NCI-H82 treated with DMSO at 0.1 percent for 48 hours (cell line): ENCODE measurements at regions not wholly inside any gene's neighbourhood (a gene's known extent, or its start where the extent isn't known, plus 50 kb on each side); places are given as distances from the start of the nearest gene placed in this dataset.
"Not testable (repeated sequence)": the region's sequence is repeated elsewhere in the genome, so short reads cannot be mapped to it uniquely, and the experiment has no call there.

Experiments
- DNase-seq: peaks from one replicate; lab custom pipeline; 2025; ENCODE audit not compliant: unreplicated experiment; lab: John Stamatoyannopoulos, UW

DNA sequence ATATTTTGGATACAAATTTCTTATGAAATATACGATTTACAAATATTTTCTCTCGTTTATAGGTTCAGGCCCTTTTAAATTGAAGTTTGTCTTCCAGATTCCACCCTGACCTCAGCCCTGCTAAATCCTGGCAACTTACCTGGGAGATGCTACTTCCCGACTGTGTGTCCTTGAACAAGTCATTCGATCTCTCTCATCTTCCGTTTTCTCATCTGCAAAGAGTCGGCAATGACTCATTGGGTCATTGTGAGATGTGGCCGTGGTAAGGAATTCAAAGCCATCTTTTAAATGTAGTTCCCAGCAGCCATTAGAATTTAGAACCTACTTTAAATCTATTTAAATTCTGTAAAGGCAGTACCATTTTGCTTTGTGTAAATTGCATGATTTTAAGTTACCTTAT lies 72.5 kb downstream of the LHX2 start:
- no peak for DNase-seq

DNA sequence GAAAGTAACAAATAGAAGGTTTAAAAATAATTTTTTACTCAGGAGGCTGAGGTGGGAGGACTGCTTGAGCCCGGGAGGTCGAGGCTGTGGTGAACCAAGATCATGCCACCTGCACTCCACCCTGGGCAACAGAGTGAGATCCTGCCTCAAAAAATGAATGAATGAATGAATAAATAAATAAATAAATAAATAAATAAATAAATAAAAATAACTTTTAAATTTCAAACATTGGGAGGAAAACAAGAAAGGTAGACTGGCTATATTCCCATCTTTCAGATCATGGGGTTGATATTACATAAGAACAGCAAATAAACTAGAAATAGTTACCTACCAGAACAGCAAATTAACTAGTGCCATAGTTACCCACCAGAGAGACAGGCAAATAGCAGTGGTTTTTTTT lies 75.7 kb downstream of the LHX2 start:
- DNase-seq, result no peak

DNA sequence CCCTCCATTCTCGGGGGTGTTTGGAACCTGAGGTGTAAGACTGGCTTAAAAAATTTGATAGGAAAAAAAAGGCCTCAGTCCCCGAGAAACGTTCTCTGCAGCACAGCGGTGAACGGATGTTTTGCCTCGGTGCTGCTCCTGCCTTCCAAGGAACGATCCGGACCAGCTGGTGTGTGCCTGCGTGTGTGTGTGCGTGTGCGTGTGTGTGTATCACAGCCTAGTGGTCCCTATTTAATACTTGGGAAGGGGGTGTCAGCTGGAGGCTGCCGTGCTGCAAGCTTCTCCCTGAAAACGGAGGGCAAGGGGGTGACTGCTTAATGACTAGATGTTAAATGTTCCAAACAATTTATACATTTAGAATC lies 76.9 kb downstream of the LHX2 start:
- no peak for DNase-seq

DNA sequence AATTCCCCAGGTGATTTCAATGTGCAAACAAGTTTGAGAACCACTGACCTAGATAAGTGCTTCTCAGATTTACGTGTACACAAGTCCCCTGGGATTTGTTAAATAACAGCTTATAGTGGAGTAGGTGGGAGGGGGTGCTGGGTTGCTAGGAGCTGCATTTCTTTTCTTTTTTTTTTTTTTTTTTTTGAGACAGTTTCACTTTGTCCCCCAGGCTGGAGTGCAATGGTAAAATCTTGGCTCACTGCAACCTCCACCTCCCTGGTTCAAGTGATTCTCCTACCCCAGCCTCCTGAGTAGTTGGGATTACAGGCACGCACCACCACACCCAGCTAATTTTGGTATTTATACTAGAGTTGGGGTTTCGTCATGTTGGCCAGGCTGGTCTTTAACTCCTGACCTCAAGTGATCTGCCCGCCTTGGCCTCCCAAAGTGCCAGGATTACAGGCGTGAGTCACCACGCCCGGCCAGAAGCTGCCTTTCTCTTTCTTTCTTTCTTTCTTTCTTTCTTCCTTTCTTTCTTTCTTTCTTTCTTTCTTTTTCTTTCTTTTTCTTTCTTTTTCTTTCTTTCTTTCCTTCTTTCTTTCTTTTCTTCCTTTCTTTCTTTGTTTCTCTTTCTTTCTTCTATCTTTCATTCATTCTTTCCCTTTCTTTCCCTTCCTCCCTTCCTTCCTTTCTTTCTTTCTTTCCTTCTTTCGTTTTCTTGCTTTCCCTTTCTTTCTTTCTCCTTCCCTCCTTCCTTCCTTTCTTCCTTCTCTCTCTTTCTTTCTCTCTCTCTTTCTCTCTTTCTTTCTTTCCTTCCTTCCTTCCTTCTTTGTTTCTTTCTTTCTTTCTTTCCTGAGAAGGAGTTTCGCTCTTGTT lies 78.3 kb downstream of the LHX2 start:
- not testable (repeated sequence) for DNase-seq

DNA sequence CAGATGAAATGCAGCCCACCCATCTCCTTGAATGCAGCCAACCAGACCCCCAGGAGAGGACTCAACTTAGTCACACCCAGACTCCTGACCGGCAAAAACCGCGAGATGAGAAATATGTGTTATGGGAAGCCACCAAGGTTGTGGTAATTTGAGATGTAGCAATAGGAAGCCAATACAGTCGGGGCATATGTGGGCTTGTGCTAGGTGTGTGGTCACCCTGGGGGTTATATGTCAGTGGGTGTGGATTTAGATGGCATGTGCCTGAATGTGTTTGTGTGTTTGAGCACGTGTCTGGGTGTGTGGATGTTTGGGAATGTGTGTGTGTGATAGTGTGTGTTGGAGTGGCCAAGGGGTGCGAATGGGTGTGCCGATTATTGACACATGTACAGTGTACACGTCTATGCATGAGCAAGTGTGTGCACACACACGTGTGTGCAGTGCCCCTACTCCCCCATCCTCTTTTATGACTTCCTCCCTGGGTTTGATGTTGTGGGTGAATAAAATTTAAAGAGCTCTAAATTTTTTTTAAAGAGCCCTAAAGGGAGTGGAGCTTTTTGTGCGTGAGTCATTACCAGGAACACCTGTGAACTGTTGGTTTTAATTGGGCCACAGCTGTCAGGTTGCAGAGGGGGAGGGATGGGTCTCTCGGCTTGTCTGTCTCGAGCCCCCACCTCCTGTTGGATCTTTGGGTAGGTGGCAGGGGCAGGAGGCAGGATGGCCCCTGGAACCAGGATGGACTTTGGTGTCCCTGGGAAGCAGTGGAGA lies 86.8 kb downstream of the LHX2 start:
- no peak for DNase-seq

DNA sequence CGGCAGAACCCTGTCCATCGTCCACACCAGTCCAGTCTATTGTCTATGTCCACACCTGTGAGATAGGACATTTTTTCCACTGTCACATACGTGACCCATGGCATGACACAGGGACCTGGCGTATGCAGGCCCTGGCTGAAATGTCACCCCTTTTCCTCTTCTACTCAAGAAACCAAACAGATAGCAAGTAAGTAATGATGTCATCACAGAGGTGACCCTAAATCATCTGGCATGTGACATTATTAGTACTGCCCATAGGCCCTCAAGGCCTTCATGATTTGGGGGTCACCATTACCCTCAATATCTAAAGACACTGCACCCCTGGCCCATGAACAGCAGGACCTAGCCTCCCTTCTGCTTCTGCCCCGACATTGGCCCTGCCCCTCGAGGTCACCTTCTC lies 88.3 kb downstream of the LHX2 start:
- no peak for DNase-seq

DNA sequence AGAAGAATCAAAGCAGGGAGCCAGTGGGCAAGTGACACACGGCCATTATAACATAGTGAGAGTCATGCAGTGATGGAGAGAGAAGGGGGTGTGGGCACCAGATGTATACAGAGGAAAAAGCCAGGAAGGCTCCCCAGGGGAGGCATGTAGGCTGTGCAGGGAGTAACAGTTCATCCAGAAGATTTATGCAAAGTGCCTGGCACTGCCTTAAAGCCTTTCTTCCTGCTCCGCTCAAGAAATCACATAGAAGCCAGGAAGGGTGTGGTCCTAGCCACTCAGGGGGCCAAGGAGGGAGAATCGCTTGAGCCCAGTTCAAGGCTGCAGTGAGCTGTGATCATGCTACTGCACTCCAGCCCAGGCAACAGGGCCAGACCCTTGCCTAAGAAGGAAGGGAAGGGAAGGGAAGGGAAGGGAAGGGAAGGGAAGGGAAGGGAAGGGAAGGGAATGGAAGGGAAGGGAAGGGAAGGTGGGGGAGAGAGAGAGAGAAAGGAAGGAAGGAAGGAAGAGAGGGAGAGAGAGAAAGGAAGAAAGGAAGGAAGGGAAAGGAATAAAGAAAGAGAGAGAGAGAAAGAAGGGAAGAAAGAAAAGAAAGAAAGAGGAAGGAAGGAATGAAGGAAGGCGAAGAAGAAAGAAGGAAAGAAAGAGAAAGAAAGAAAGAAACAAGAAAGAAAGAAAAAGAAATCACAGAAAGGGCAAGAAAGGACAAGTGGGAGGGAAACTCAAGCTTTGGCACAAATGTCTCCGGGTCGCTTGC lies 89.8 kb downstream of the LHX2 start:
- no peak for DNase-seq

DNA sequence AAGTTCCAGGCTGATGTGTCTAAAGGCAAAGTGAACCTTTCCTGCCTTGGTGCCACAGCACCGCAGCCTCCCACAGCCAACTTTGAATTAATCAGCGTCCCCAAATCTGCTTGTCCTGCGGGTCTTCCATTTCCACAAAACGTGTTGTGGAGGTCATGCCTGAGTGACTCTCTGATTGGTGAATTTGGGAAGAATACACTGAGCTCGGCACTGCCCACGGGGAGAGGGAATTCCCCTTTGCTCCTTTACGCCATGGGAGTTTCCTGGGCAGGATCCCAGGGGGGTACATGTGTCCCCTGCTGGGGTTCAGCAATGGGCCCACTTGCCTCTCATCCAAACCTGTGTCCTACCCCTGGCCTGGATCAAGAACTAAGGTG lies 90.4 kb downstream of the LHX2 start:
- no peak for DNase-seq

DNA sequence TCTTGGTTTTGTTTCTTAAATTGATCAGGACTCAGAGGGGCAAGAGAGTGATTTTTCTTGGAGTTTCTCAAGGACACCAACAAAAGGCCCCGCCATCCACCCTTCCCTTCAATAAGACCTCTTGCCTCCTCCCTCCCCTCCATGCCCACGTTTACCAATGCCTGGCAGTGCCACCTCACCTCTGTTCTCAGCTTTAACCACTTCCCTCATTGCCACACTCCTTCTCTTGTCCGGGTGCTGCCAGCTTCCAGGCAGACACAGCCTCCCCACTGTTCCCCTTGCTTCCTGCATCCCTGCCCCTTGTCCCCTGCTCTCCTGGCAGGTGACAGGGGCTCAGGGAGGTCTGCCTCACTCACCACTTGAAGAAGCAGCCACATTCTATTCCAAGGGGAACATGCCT lies 90.8 kb downstream of the LHX2 start:
- DNase-seq, result no peak

DNA sequence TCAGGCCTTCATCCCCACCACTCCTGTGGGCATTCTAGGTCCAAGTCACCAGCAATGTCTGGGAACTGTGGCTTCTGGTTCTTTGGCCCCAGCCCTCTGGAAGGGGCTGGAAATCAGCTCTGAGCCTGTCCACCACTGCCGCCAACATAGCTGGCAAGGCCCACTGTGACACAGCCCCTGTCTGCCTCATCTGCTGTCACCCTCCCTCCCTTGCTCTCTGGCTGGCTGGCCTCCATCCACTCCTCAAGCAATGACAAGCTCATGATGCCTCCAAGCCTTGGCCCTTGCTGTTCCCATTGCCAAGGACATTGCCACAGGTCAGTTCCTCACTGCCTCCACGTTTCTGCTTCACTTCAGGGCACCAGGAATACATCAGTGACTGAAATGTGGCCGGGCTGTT lies 93.7 kb downstream of the LHX2 start:
- DNase-seq, result no peak

DNA sequence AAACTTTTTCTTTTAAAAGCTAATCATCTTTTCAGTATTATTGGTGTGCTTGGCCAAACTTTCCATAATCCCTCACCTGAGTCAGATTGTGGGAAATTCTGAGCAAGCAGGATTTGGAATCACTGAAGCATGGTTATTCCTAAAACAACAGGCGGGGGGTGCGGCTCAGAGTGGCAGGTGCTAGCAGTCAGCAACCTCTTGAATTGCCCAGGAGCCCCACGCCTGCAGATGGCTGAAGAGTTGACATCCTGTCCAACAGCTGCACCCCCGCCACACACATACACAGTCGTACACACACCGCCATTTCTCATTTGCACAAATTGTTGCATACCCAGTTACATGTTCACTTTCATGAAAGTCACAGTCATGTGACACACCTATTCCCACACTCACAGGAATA lies 96.6 kb downstream of the LHX2 start:
- no peak for DNase-seq

DNA sequence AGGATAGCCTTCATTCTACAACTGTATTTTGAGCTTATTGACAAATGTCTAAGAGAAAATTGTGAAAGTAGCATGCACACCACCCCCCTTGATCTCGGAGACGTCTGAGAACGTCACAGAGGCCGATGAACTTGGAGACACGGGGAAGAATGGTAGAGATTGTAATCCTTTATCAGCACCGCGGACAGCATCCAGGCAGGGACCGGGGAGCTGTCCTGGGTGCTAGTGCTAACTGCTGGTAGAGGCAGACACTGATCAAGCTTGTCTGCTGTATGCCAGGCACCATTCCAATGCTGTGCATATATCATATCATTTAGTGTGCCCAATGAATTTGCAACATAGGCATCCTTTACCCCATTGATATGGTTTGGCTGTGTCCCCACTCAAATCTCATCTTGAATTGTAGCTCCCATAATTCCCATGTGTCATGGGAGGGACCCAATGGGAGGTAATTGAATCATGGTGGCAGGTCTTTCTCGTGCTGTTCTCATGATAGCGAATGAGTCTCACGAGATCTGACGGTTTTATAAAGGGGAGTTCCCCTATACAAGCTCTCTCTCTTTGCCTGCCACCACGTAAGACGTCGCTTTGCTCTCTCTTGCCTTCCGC lies 98.8 kb downstream of the LHX2 start:
- no peak for DNase-seq

DNA sequence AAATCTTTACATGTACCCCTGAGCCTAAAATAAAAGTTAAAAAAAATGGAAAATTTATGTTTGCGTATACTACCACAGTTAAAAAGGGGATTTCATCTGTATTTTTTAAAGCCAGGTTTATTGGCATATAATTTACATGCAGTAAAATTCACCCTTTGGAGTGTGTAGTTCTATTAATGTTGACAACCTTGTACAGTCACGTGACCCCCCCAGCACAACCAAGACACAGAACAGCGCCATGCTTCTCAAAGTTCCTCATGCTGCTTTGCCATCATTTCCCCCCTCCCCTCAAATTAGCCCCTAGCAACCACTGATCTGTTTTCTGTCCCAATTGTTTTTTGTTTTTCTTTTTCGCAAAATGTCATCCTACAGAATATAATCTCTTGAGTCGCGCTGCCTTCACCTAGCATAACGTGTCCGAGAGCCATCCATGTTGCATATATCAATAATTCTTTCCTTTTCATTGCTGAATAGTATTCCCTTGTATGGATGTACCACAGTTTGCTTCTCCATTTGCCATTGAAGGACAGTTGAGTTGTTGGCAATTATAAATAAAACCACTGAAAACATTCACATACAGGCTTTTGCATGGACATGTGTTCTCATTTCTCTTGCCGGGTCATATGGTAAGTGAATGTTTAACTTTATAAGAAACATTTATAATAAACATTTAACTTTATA lies 105.3 kb downstream of the LHX2 start:
- no peak for DNase-seq

DNA sequence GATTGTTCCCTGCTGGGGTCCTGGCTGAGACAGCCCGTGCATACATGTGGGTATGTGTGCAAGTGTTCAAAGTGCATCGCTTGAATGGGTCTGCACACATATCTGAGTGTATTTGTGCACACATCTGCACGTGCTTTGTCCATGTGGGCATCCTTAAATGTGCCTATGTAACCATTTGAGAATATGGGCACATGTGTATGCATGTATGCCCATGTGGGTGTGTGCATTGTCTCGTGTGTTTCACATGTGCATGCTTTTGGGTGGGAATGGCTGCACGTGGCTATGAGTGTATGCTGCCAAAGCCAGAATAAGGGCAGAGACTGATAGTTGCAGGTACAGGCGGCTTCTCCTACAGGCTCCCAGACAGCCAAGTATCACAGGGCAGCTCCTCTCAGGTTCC lies 107.3 kb downstream of the LHX2 start:
- no peak for DNase-seq

DNA sequence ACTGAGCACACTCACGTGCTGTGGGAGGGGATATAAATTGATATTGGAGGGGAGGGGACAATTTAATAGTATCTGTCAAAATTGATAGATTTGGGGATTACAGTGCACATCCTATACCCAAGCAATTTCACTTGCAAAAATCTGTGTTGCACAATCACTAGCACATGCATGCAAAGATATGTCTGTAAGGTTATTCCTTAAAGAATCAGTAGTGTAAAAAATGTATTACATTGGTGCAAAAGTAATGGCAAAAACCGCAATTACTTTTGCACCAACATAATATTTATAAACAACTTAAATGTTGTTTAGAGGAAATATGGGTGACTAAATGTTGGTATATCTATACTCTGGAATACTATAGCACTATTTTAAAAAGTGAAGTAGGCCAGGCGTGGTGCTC lies 108.7 kb downstream of the LHX2 start:
- no peak for DNase-seq

DNA sequence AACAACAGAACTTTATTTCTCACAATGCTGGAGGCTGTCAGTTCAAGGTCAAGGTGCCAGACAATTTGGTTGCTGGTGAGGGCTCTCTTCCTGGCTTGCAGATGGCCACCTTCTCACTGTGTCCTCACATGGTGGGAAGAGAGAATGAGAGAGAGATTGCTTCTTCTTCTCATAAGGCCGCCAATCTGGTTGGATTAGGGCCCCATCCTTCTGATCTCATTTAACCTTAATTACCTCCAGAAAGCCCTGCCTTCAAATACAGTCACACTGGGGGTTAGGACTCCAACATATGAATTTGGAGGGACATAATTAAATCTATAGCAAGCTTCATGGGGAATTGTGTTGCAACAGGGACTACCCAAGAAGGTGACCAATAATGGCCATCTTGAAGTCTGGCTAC lies 110.2 kb downstream of the LHX2 start:
- no peak for DNase-seq

DNA sequence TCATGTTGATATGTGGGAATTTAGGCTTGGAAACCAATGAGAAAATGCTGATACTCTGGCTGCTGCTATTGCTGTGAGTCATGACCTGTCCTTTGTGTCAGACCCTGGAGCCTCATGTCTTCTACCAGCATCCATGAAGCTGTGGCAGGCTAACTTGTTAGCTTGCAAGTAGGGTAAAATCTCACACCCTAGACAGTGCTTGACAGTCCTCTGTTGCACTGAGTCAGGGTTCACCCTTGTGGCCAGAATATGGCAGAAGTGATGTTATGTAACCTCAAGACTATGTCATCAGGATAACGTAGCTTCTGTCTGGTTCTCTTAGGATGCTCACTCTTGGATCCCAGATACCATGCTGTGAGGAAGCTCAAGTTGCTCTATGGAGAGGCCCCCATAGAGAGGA lies 110.8 kb downstream of the LHX2 start:
- DNase-seq, result no peak

DNA sequence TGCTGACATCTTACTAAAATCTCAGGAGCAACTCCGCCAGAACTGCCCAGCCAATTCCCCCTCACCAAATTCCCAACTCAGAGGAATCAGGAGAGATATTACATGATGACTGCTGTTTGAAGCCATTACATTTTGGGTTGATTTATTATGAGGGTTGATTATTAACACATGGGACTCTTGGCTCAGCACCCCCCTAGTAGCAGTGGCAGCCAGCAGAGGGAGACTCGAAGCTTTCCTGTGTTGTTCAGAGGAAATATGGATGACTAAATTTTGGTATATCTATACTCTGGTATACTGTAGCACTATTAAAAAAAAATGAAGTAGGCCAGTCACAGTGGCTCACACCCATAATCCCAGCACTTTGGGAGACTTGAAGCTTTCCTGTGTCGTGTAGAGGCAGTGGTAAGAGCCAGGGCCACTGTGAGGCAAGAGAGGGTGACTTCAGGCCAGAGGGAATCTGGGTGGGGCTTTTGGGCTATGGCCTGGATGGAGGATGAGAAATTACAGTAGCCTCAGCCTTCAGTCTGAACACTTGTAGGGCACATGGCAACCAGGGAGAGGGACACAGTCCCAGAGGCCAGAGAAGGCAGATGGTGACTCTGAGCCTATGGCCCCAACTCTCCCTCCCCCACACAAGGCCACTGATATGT lies 111.4 kb downstream of the LHX2 start:
- DNase-seq, result no peak

DNA sequence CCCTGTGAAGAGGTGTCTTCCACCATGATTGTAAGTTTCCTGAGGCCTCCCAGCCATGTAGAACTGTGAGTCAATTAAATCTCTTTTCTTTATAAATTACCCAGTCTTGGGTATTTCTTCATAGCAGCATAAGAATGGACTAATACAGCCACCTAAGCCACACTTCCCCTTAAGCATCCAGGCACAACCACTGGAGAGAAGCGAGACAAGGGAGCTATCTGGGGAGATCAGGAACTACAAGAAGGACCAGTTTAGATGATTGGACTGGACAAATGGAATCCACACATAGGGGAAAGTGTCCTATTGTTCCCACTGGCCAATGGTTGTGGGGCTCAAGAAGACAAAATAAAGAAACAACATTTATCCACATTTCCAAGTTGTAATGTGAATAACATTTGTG lies 112.1 kb downstream of the LHX2 start:
- not testable (repeated sequence) for DNase-seq
